GM12878 (cell line): ENCODE measurements at regions not wholly inside any gene's neighbourhood (a gene's known extent, or its start where the extent isn't known, plus 50 kb on each side); places are given as distances from the start of the nearest gene placed in this dataset.

Source experiments
- CEBPB ChIP-seq, 2 experiments: fragments of 150-350 bp in 1 of 2; IDR thresholded peaks; 2 replicates each; pipeline ENCODE4 v1.6.1; 2012 to 2014; ENCODE audit warnings: low read depth in 2 of 2, low read length in 2 of 2, borderline replicate concordance in 1 of 2, inconsistent platforms in 1 of 2
- CTCF ChIP-seq, 3 experiments: IDR thresholded peaks in 2 of 3; conservative IDR thresholded peaks in 1 of 3; 2 replicates each; pipeline ENCODE4 v1.5.1; 2011; ENCODE audit warnings: low read depth in 3 of 3, low read length in 3 of 3, mild to moderate bottlenecking in 3 of 3, control low read depth in 2 of 3, moderate library complexity in 2 of 3, inconsistent platforms in 1 of 3, mixed read lengths in 1 of 3; ENCODE audit not compliant: control insufficient read depth in 2 of 3, insufficient read depth in 1 of 3; ENCODE audit errors: extremely low read depth in 1 of 3
- JUNB ChIP-seq: IDR thresholded peaks from 2 replicates; pipeline ENCODE4 v1.6.1; 2016; ENCODE audit warnings: antibody characterized with exemption, mild to moderate bottlenecking
- PBX3 ChIP-seq: IDR thresholded peaks from 2 replicates; pipeline ENCODE4 v1.6.1; 2011; ENCODE audit warnings: mild to moderate bottlenecking, low read depth, low read length, moderate library complexity; ENCODE audit not compliant: insufficient replicate concordance
- USF2 ChIP-seq: IDR thresholded peaks from 2 replicates; pipeline ENCODE4 v1.6.1; 2011; ENCODE audit warnings: low read depth, low read length, improper control_type of control experiment, borderline replicate concordance

- TF ChIP-seq JUNB (no peak), CTCF (IDR thresholded peaks at IDR 0.05 in 2 of 3, conservative IDR thresholded peaks at IDR 0.05 in 1 of 3; ENCODE audit: control insufficient read depth in 2 of 3, extremely low read depth in 1 of 3, insufficient read depth in 1 of 3, low read depth in 3 of 3, low read length in 3 of 3) (no peak), USF2 (no peak), PBX3 (no peak), CEBPB (IDR thresholded peaks at IDR 0.05; ENCODE audit: borderline replicate concordance in 1 of 2, low read depth in 2 of 2, low read length in 2 of 2) (no peak)
Observed at GRCh38 chr11:23897453-23898286, 599.2 kb upstream of the LUZP2 start.
